IMR-90 (cell line): ENCODE measurements at regions not wholly inside any gene's neighbourhood (a gene's known extent, or its start where the extent isn't known, plus 50 kb on each side); places are given as distances from the start of the nearest gene placed in this dataset.
A peak's percentile ranks its signal among the peaks of the same experiment; 100 is the strongest.

Source experiments
- ATAC-seq: fragments of 200-7000 bp; cut with Tn5 transposase; 2 replicates; pipeline ENCODE4 v1.9.1; 2020; ENCODE audit warnings: low read depth, mild to moderate bottlenecking, moderate library complexity
- BruUV-seq: library from RNA; stranded (reverse); fragments of 400-500 nt; replicated peaks from 2 replicates; lab custom pipeline; 2021; lab: Mats Ljungman, UMichigan
- CTCF ChIA-PET: fragments of 300-600 bp; formaldehyde crosslinking; extraction: SDS; loops from one replicate; lab custom pipeline; 2021; ENCODE audit warnings: antibody characterized with exemption; lab: Yijun Ruan, JAX
- POLR2A ChIA-PET: fragments of 300-600 bp; sonication (Branson Sonifier 250); formaldehyde crosslinking; loops from one replicate; lab custom pipeline; 2022; ENCODE audit warnings: antibody characterized with exemption; ENCODE audit not compliant: unreplicated experiment; lab: Charles Lee
- DNase-seq: peaks from one replicate; pipeline ENCODE4 v3.0.0; 2013
- H2AFZ ChIP-seq: replicated peaks from 2 replicates; pipeline ENCODE3; 2013; ENCODE audit warnings: low read length, mild to moderate bottlenecking; ENCODE audit not compliant: poor library complexity
- H2AK5ac ChIP-seq: 2 replicates; pipeline ENCODE4 v1.6.1; 2013; ENCODE audit warnings: low read depth, low read length, inconsistent platforms
- H2AK9ac ChIP-seq: replicated peaks from 2 replicates; pipeline ENCODE3; 2013; ENCODE audit warnings: mild to moderate bottlenecking, low read depth, low read length, moderate library complexity; ENCODE audit not compliant: poor library complexity
- H2BK120ac ChIP-seq: 2 replicates; pipeline ENCODE4 v1.6.1; 2013; ENCODE audit warnings: low read depth, low read length, inconsistent platforms
- H2BK15ac ChIP-seq: 3 replicates; pipeline ENCODE4 v1.6.1; 2013; ENCODE audit warnings: low read depth, low read length, inconsistent platforms
- H2BK20ac ChIP-seq: 2 replicates; pipeline ENCODE4 v1.6.1; 2013; ENCODE audit warnings: low read depth, mild to moderate bottlenecking, inconsistent platforms, low read length, moderate library complexity
- H2BK5ac ChIP-seq: 2 replicates; pipeline ENCODE4 v1.6.1; 2013; ENCODE audit warnings: mild to moderate bottlenecking, low read depth, low read length, inconsistent platforms; ENCODE audit not compliant: poor library complexity, severe bottlenecking
- H3K14ac ChIP-seq: replicated peaks from 2 replicates; pipeline ENCODE4 v1.6.1; 2013; ENCODE audit warnings: low read depth, low read length, inconsistent platforms
- H3K18ac ChIP-seq: 2 replicates; pipeline ENCODE4 v1.6.1; 2013; ENCODE audit warnings: low read depth, low read length, control low read depth
- H3K23ac ChIP-seq: 2 replicates; pipeline ENCODE4 v1.6.1; 2013; ENCODE audit warnings: low read depth, low read length, inconsistent platforms
- H3K27ac ChIP-seq: 2 replicates; pipeline ENCODE4 v1.5.1; 2013; ENCODE audit warnings: mild to moderate bottlenecking, control low read depth, low read length; ENCODE audit not compliant: insufficient read depth
- H3K27me3 ChIP-seq: 2 replicates; pipeline ENCODE4 v1.6.1; 2013; ENCODE audit warnings: low read length; ENCODE audit not compliant: control insufficient read depth, insufficient read depth
- H3K36me3 ChIP-seq: 2 replicates; pipeline ENCODE4 v1.6.1; 2013; ENCODE audit warnings: low read length, mixed read lengths; ENCODE audit not compliant: control insufficient read depth, insufficient read depth
- H3K4ac ChIP-seq: 2 replicates; pipeline ENCODE4 v1.6.1; 2013; ENCODE audit warnings: low read depth, low read length, inconsistent platforms
- H3K4me1 ChIP-seq: 2 replicates; pipeline ENCODE4 v1.6.1; 2013; ENCODE audit warnings: low read length, mixed read lengths; ENCODE audit not compliant: control insufficient read depth, insufficient read depth
- H3K4me2 ChIP-seq: 2 replicates; pipeline ENCODE4 v1.6.1; 2013; ENCODE audit warnings: low read depth, mild to moderate bottlenecking, control low read depth, low read length, moderate library complexity
- H3K4me3 ChIP-seq: 2 replicates; pipeline ENCODE4 v1.5.1; 2013; ENCODE audit warnings: low read depth, mild to moderate bottlenecking, control low read depth, low read length, moderate library complexity; ENCODE audit not compliant: insufficient read depth
- H3K56ac ChIP-seq: 2 replicates; pipeline ENCODE4 v1.6.1; 2013; ENCODE audit warnings: low read length, inconsistent platforms; ENCODE audit not compliant: insufficient read depth; ENCODE audit errors: extremely low read depth
- H3K79me1 ChIP-seq, 2 experiments: 2 replicates each; pipeline ENCODE4 v1.6.1; 2013; ENCODE audit warnings: low read length in 2 of 2, inconsistent platforms in 1 of 2, low read depth in 1 of 2
- H3K9ac ChIP-seq: 2 replicates; pipeline ENCODE4 v1.6.1; 2013; ENCODE audit warnings: low read depth, low read length, control low read depth
- H3K9me1 ChIP-seq: 2 replicates; pipeline ENCODE4 v1.6.1; 2013; ENCODE audit warnings: low read length, inconsistent platforms; ENCODE audit not compliant: insufficient read depth
- H3K9me3 ChIP-seq: 2 replicates; pipeline ENCODE4 v1.6.1; 2013; ENCODE audit warnings: low read length; ENCODE audit not compliant: control insufficient read depth, insufficient read depth
- H4K20me1 ChIP-seq: 2 replicates; pipeline ENCODE4 v1.6.1; 2013; ENCODE audit warnings: low read length, inconsistent platforms; ENCODE audit not compliant: insufficient read depth
- H4K5ac ChIP-seq: 2 replicates; pipeline ENCODE4 v1.6.1; 2013; ENCODE audit warnings: mild to moderate bottlenecking, low read depth, low read length, control low read depth
- H4K8ac ChIP-seq, 2 experiments: 2 replicates each; pipeline ENCODE4 v1.6.1; 2013; ENCODE audit warnings: low read depth in 2 of 2, low read length in 2 of 2, control low read depth in 1 of 2, inconsistent platforms in 1 of 2
- H4K91ac ChIP-seq: 2 replicates; pipeline ENCODE4 v1.6.1; 2013; ENCODE audit warnings: low read depth, low read length, inconsistent platforms; ENCODE audit not compliant: insufficient read depth
- BHLHE40 ChIP-seq: fragments of 150-350 bp; IDR thresholded peaks from 2 replicates; pipeline ENCODE4 v1.6.1; 2016; ENCODE audit warnings: mild to moderate bottlenecking, low read depth, low read length
- CTCF ChIP-seq: conservative IDR thresholded peaks from 2 replicates; pipeline ENCODE4 v1.5.1; 2012; ENCODE audit warnings: mild to moderate bottlenecking, low read depth, low read length, improper control_type of control experiment
- ELK1 ChIP-seq: fragments of 150-350 bp; IDR thresholded peaks from 2 replicates; pipeline ENCODE4 v1.6.1; 2016; ENCODE audit warnings: low read depth, mild to moderate bottlenecking, low read length, moderate library complexity, borderline replicate concordance
- FOS ChIP-seq: fragments of 150-350 bp; IDR thresholded peaks from 2 replicates; pipeline ENCODE4 v1.6.1; 2016; ENCODE audit warnings: low read depth, low read length
- MAZ ChIP-seq: IDR thresholded peaks from 2 replicates; pipeline ENCODE4 v1.6.1; 2012; ENCODE audit warnings: low read depth, mild to moderate bottlenecking, low read length, improper control_type of control experiment, moderate library complexity, borderline replicate concordance
- NFE2L2 ChIP-seq: fragments of 150-350 bp; IDR thresholded peaks from 2 replicates; pipeline ENCODE4 v1.6.1; 2016; ENCODE audit warnings: low read depth, mild to moderate bottlenecking, low read length
- POLR2A ChIP-seq: IDR thresholded peaks from 2 replicates; pipeline ENCODE4 v1.6.1; 2012; ENCODE audit warnings: mild to moderate bottlenecking, low read depth, low read length
- RCOR1 ChIP-seq: IDR thresholded peaks from 2 replicates; pipeline ENCODE4 v1.6.1; 2012; ENCODE audit warnings: mild to moderate bottlenecking, low read length, improper control_type of control experiment; ENCODE audit not compliant: insufficient replicate concordance
- RFX5 ChIP-seq: IDR thresholded peaks from 2 replicates; pipeline ENCODE4 v1.8.0; 2012; ENCODE audit warnings: low read depth, mild to moderate bottlenecking, low read length, moderate library complexity
- SMC3 ChIP-seq: fragments of 150-350 bp; IDR thresholded peaks from 2 replicates; pipeline ENCODE4 v1.6.1; 2016; ENCODE audit warnings: low read depth, mild to moderate bottlenecking, antibody characterized with exemption, low read length, moderate library complexity
- WGBS, 2 experiments: methylation state at CpG; one replicate each; pipeline versions ENCODE4 v1.1.5 to v1.1.7; 2013; ENCODE audit warnings: missing lambda C conversion rate in 2 of 2; ENCODE audit not compliant: insufficient read length in 1 of 2; ENCODE audit errors: extremely low coverage in 2 of 2; 5-methylcytosine and 5-hydroxymethylcytosine counted together
- dilution Hi-C: fragments of 300-500 bp; cut with HindIII; formaldehyde crosslinking; loops from one replicate; pipeline ENCODE4 v1.14.3; 2018; ENCODE audit warnings: low sequenced_read_pairs; ENCODE audit not compliant: unreplicated experiment
- in situ Hi-C: fragments of 300-500 bp; cut with MboI; formaldehyde crosslinking; loops from 3 replicates; pipeline ENCODE4 v1.14.3; 2019; ENCODE audit warnings: low sequenced_read_pairs, inconsistent platforms, mixed read lengths
- intact Hi-C: fragments of 100-400 bp; cut with micrococcal nuclease; formaldehyde crosslinking; loops from 2 replicates; pipeline ENCODE4 v1.10.0; 2022

GRCh38 chr4:173735049-173735448 lies 205.0 kb upstream of the HAND2 start:
- no peak overlapping the region for H3K4me3 ChIP-seq
- H3K56ac ChIP-seq: no peak overlapping the region
- no peak overlapping the region for H3K23ac ChIP-seq
- H2BK5ac ChIP-seq: no peak overlapping the region
- no peak overlapping the region for H2AK9ac ChIP-seq
- H3K79me1 ChIP-seq: no peaks in the 10 kb centered on the region
- H4K5ac ChIP-seq: no peak overlapping the region
- H3K9ac ChIP-seq: no peak overlapping the region
- H3K9me3 ChIP-seq: no peaks in the 10 kb centered on the region
- no peak overlapping the region for H2BK120ac ChIP-seq
- no peak overlapping the region for H3K4me2 ChIP-seq
- POLR2A ChIA-PET: no interaction called here
- H2AK5ac ChIP-seq: no peak overlapping the region
- H2BK20ac ChIP-seq: no peak overlapping the region
- in situ Hi-C loops: no loop called here
- no peaks in the 10 kb centered on the region; the same call in 1 of the 2 replicates for H3K4me1 ChIP-seq
- no peak overlapping the region for H3K4ac ChIP-seq
- CTCF ChIA-PET: no interaction called here
- H3K14ac ChIP-seq: no peak overlapping the region
- no peaks in the 10 kb centered on the region for H3K9me1 ChIP-seq
- TF ChIP-seq MAZ: no peak
- TF ChIP-seq BHLHE40: no peak
- TF ChIP-seq RFX5: no peak
- no peak for TF ChIP-seq POLR2A
- no peak for TF ChIP-seq FOS
- TF ChIP-seq CTCF: no peak
- no peak for TF ChIP-seq RCOR1
- no peak for TF ChIP-seq ELK1
- no peak for TF ChIP-seq NFE2L2
- no peak for TF ChIP-seq SMC3
- no peak overlapping the region for H2BK15ac ChIP-seq
- H3K18ac ChIP-seq: no peak overlapping the region
- H3K27me3 ChIP-seq: no peaks in the 10 kb centered on the region; the same call in 1 of the 2 replicates
- dilution Hi-C loops: no loop called here
- H4K91ac ChIP-seq: no peak overlapping the region
- ATAC-seq: peak; percentile 80
- no peak overlapping the region for H2AFZ ChIP-seq
- DNase-seq: peak; percentile 22
- H3K27ac ChIP-seq: no peak overlapping the region
- no peaks in the 10 kb centered on the region for H3K36me3 ChIP-seq
- H4K8ac ChIP-seq: no peak overlapping the region
- intact Hi-C loops: no loop called here
- BruUV-seq: no TSS peak
- no peaks in the 10 kb centered on the region for H4K20me1 ChIP-seq
- WGBS, 2 experiments: no CpG with 5 or more reads among the region's 3 CpGs
